GM12878 (cell line): ENCODE measurements at regions not wholly inside any gene's neighbourhood (a gene's known extent, or its start where the extent isn't known, plus 50 kb on each side); places are given as distances from the start of the nearest gene placed in this dataset.

Source experiments
- ATAC-seq: fragments of 200-7000 bp; cut with Tn5 transposase; 3 replicates; pipeline ENCODE4 v1.9.1; 2020; ENCODE audit warnings: mild to moderate bottlenecking, moderate library complexity
- BruUV-seq: library from RNA; stranded (reverse); fragments of 400-500 nt; replicated peaks from 2 replicates; lab custom pipeline; 2021; lab: Mats Ljungman, UMichigan
- CTCF ChIA-PET: fragments of 300-600 bp; sonication (Branson Sonifier 250); formaldehyde crosslinking; extraction: SDS; loops from one replicate; lab custom pipeline; 2021; ENCODE audit warnings: inconsistent platforms; lab: Yijun Ruan, JAX
- POLR2A ChIA-PET: fragments of 350-600 bp; formaldehyde crosslinking; extraction: SDS; loops from one replicate; lab custom pipeline; 2021; ENCODE audit warnings: inconsistent platforms; lab: Charles Lee
- RAD21 ChIA-PET: fragments of 300-600 bp; sonication (Branson Sonifier 250); formaldehyde crosslinking; loops from one replicate; lab custom pipeline; 2023; ENCODE audit warnings: antibody characterized with exemption; ENCODE audit not compliant: unreplicated experiment; lab: Charles Lee
- SMC1A ChIA-PET: fragments of 300-600 bp; sonication (Branson Sonifier 250); formaldehyde crosslinking; loops from one replicate; lab custom pipeline; 2023; ENCODE audit not compliant: unreplicated experiment, uncharacterized antibody; lab: Charles Lee
- DNase-seq: peaks from one replicate; pipeline ENCODE4 v3.0.0-alpha.2; 2011; ENCODE audit warnings: low read depth, low spot score
- FAIRE-seq: peaks from 3 replicates; lab custom pipeline; 2011; peaks lifted over from hg19 to GRCh38; lab: Jason Lieb, UNC
- H2AFZ ChIP-seq: 2 replicates; pipeline ENCODE4 v1.6.0; 2011; ENCODE audit warnings: low read depth, low read length, control low read depth; ENCODE audit not compliant: control insufficient read depth
- H3K27ac ChIP-seq: 2 replicates; pipeline ENCODE4 v1.5.1; 2011; ENCODE audit warnings: control low read depth; ENCODE audit not compliant: control insufficient read depth, insufficient read depth
- H3K27me3 ChIP-seq, 2 experiments: replicated peaks in 1 of 2; 2 replicates each; pipeline versions ENCODE4 v1.6.0 to v1.6.1; 2011; ENCODE audit warnings: low read length in 1 of 2; ENCODE audit not compliant: control insufficient read depth in 2 of 2, insufficient read depth in 2 of 2
- H3K36me3 ChIP-seq, 2 experiments: 2 replicates each; pipeline ENCODE4 v1.5.1; 2011; ENCODE audit warnings: low read length in 1 of 2; ENCODE audit not compliant: control insufficient read depth in 2 of 2, insufficient read depth in 2 of 2
- H3K4me1 ChIP-seq: 2 replicates; pipeline ENCODE4 v1.6.1; 2011; ENCODE audit warnings: mild to moderate bottlenecking, low read length, moderate library complexity, mixed read lengths; ENCODE audit not compliant: control insufficient read depth, insufficient read depth
- H3K4me2 ChIP-seq: 2 replicates; pipeline ENCODE4 v1.6.0; 2011; ENCODE audit warnings: control low read depth; ENCODE audit not compliant: control insufficient read depth, insufficient read depth
- H3K4me3 ChIP-seq: fragments of 200-600 bp; sonication (generic); 2 replicates; pipeline ENCODE4 v1.5.1; 2016
- H3K79me2 ChIP-seq: 2 replicates; pipeline ENCODE4 v1.6.0; 2011; ENCODE audit warnings: low read length; ENCODE audit not compliant: control insufficient read depth, insufficient read depth
- H3K9ac ChIP-seq: 2 replicates; pipeline ENCODE4 v1.8.0; 2011; ENCODE audit warnings: low read length, control low read depth, mixed read lengths; ENCODE audit not compliant: control insufficient read depth, insufficient read depth
- H3K9me3 ChIP-seq: replicated peaks from 3 replicates; pipeline ENCODE4 v1.5.1; 2011; ENCODE audit warnings: mild to moderate bottlenecking, low read length; ENCODE audit not compliant: control insufficient read depth, insufficient read depth
- H4K20me1 ChIP-seq: 2 replicates; pipeline ENCODE4 v1.6.0; 2011; ENCODE audit not compliant: control insufficient read depth, insufficient read depth
- CREM ChIP-seq: IDR thresholded peaks from 2 replicates; pipeline ENCODE4 v1.6.1; 2014; ENCODE audit warnings: antibody characterized with exemption, low read depth
- CUX1 ChIP-seq: IDR thresholded peaks from 2 replicates; pipeline ENCODE4 v1.6.1; 2012; ENCODE audit warnings: improper control_type of control experiment, low read depth, low read length; ENCODE audit not compliant: insufficient replicate concordance
- EZH2 ChIP-seq: IDR thresholded peaks from 2 replicates; pipeline ENCODE4 v1.6.1; 2012; ENCODE audit warnings: low read depth, mild to moderate bottlenecking, control low read depth, inconsistent platforms, low read length, borderline replicate concordance; ENCODE audit not compliant: control insufficient read depth
- IRF4 ChIP-seq: IDR thresholded peaks from 2 replicates; pipeline ENCODE4 v1.6.1; 2011; ENCODE audit warnings: low read depth, low read length
- IRF5 ChIP-seq: fragments of 450-650 bp; IDR thresholded peaks from 2 replicates; pipeline ENCODE4 v1.6.1; 2017; ENCODE audit warnings: borderline replicate concordance
- NFXL1 ChIP-seq: fragments of 450-650 bp; IDR thresholded peaks from 2 replicates; pipeline ENCODE4 v1.6.1; 2017; ENCODE audit warnings: antibody characterized with exemption, mild to moderate bottlenecking, borderline replicate concordance
- POLR2AphosphoS5 ChIP-seq: IDR thresholded peaks from 2 replicates; pipeline ENCODE4 v1.6.1; 2011; ENCODE audit warnings: mild to moderate bottlenecking, low read length, inconsistent platforms
- PRDM15 ChIP-seq: fragments of 450-650 bp; formaldehyde crosslinking; IDR thresholded peaks from 2 replicates; pipeline ENCODE4 v1.4.0; 2020; ENCODE audit warnings: mild to moderate bottlenecking, moderate library complexity
- RFX5 ChIP-seq: IDR thresholded peaks from 2 replicates; pipeline ENCODE4 v1.6.1; 2011; ENCODE audit warnings: low read depth, low read length, improper control_type of control experiment
- SREBF2 ChIP-seq: IDR thresholded peaks from 2 replicates; pipeline ENCODE4 v1.6.1; 2012; ENCODE audit warnings: mild to moderate bottlenecking, low read length
- TAF1 ChIP-seq: IDR thresholded peaks from 2 replicates; pipeline ENCODE4 v1.6.1; 2011; ENCODE audit warnings: mild to moderate bottlenecking, low read depth, low read length, borderline replicate concordance
- WGBS: methylation state at CpG from one replicate; pipeline ENCODE4 v1.1.6; 2016; ENCODE audit warnings: low lambda C conversion rate; ENCODE audit not compliant: insufficient replicate concordance, insufficient coverage; ENCODE audit errors: missing lambda C conversion rate; 5-methylcytosine and 5-hydroxymethylcytosine counted together
- in situ Hi-C: fragments of 300-500 bp; cut with MboI; formaldehyde crosslinking; loops from 9 replicates; pipeline ENCODE4 v1.14.3; 2018; ENCODE audit warnings: mixed read lengths
- intact Hi-C: fragments of 100-400 bp; cut with micrococcal nuclease; formaldehyde crosslinking; loops from one replicate; pipeline ENCODE4 v1.14.2; 2022; ENCODE audit not compliant: unreplicated experiment

GRCh38 chr1:60762176-60762575 lies 320.2 kb upstream of the NFIA start:
- WGBS: 0% methylated on average over 1 of the region's 1 CpG
- ChIA-PET CTCF (no interaction called here), RAD21 (no interaction called here), POLR2A (no interaction called here), SMC1A (interaction anchor here (1.4 kb wide), 1 partner anchor 9 kb away, joined by 3 read pairs; no protein-coding TSS in a partner anchor)
- no peak overlapping the region for H3K4me2 ChIP-seq
- no peaks in the 10 kb centered on the region for H3K79me2 ChIP-seq
- no peaks in the 10 kb centered on the region for H3K9me3 ChIP-seq
- H3K4me1 ChIP-seq: no peaks in the 10 kb centered on the region
- no peaks in the 10 kb centered on the region for H3K27me3 ChIP-seq
- no peak overlapping the region for H2AFZ ChIP-seq
- H3K27ac ChIP-seq: no peak overlapping the region
- no peaks in the 10 kb centered on the region for H4K20me1 ChIP-seq
- H3K36me3 ChIP-seq: no peaks in the 10 kb centered on the region
- ATAC-seq (no peak), DNase-seq (no peak), FAIRE-seq (no peak)
- no peak for TF ChIP-seq POLR2AphosphoS5
- no peak for TF ChIP-seq PRDM15 (CRISPR knock-in tag)
- TF ChIP-seq CREM: no peak
- TF ChIP-seq IRF5: no peak
- TF ChIP-seq RFX5: no peak
- TF ChIP-seq TAF1: no peak
- TF ChIP-seq EZH2: no peak
- no peak for TF ChIP-seq NFXL1
- no peak for TF ChIP-seq SREBF2
- no peak for TF ChIP-seq IRF4
- TF ChIP-seq CUX1: no peak
- in situ Hi-C loops: loop anchor here (10.0 kb wide), 1 partner anchor 477 kb away; no protein-coding TSS in a partner anchor
- intact Hi-C loops: loop anchor here (10.0 kb wide), 1 partner anchor 787 kb away; no protein-coding TSS in a partner anchor
- no peak overlapping the region for H3K9ac ChIP-seq
- BruUV-seq: no TSS peak
- no peak overlapping the region for H3K4me3 ChIP-seq
